ENCODE measurements at regions not wholly inside any gene's neighbourhood (a gene's known extent, or its start where the extent isn't known, plus 50 kb on each side); places are given as distances from the start of the nearest gene placed in this dataset.

GRCh38 chr4:164027805-164028204 is 533.3 kb downstream of the TMA16 start:
- no peaks in the 10 kb centered on the region for H3K27me3 ChIP-seq (replicated peaks; ENCODE audit: insufficient read depth)
- H3K36me3 ChIP-seq (ENCODE audit: low read depth) = no peaks in the 10 kb centered on the region
- no peak overlapping the region for H3K27ac ChIP-seq
- H3K4me2 ChIP-seq (ENCODE audit: unreplicated experiment) = no peak overlapping the region
- peaks cover 3% of the 10 kb centered on the region for H3K9me3 ChIP-seq (ENCODE audit: low read depth)
- in situ Hi-C loops (cut with MboI) = no loop called here
- H4K20me1 ChIP-seq (ENCODE audit: insufficient read depth) = no peaks in the 10 kb centered on the region
- H3K79me2 ChIP-seq (ENCODE audit: insufficient read depth) = no peaks in the 10 kb centered on the region
- no peak for DNase-seq
- WGBS, 2 experiments (ENCODE audit: low coverage in 1 of 2, low lambda C conversion rate in 2 of 2, missing lambda C conversion rate in 2 of 2) = 0 to 4% methylated on average over 1 of the region's 1 CpG
- H3K4me3 ChIP-seq = no peak overlapping the region
- H3F3A ChIP-seq (ENCODE audit: insufficient read depth) = no peaks in the 10 kb centered on the region
- H3K9ac ChIP-seq = no peak overlapping the region
- TF ChIP-seq EZH2 (IDR thresholded peaks at IDR 0.05; ENCODE audit: insufficient read depth, poor library complexity, severe bottlenecking) = no peak
- no peak overlapping the region for H2AFZ ChIP-seq
- H3K4me1 ChIP-seq (ENCODE audit: insufficient read depth) = no peaks in the 10 kb centered on the region
- no peaks in the 10 kb centered on the region for H3K9me2 ChIP-seq (ENCODE audit: insufficient read depth)

- H3K9me3 ChIP-seq (ENCODE audit: low read depth) = no peaks in the 10 kb centered on the region
- H3K27ac ChIP-seq = no peak overlapping the region
- H3K9ac ChIP-seq = no peak overlapping the region
- no peaks in the 10 kb centered on the region for H3K79me2 ChIP-seq (ENCODE audit: insufficient read depth)
- H3F3A ChIP-seq (ENCODE audit: insufficient read depth) = no peaks in the 10 kb centered on the region
- H3K9me2 ChIP-seq (ENCODE audit: insufficient read depth) = no peaks in the 10 kb centered on the region
- in situ Hi-C loops (cut with MboI) = no loop called here
- H3K36me3 ChIP-seq (ENCODE audit: low read depth) = no peaks in the 10 kb centered on the region
- no peak overlapping the region for H2AFZ ChIP-seq
- no peaks in the 10 kb centered on the region for H3K27me3 ChIP-seq (replicated peaks; ENCODE audit: insufficient read depth)
- no peak overlapping the region for H3K4me3 ChIP-seq
- TF ChIP-seq EZH2 (IDR thresholded peaks at IDR 0.05; ENCODE audit: insufficient read depth, poor library complexity, severe bottlenecking) (no peak), EZH2phosphoT487 (IDR thresholded peaks at IDR 0.05; ENCODE audit: insufficient read depth, low read depth) (no peak)
- no peak for DNase-seq
- no peak overlapping the region for H3K4me2 ChIP-seq (ENCODE audit: unreplicated experiment)
- no peaks in the 10 kb centered on the region for H3K4me1 ChIP-seq (ENCODE audit: insufficient read depth)
- 0% methylated on average over 1 of the region's 1 CpG for WGBS, 2 experiments (ENCODE audit: low coverage in 1 of 2, low lambda C conversion rate in 2 of 2, missing lambda C conversion rate in 2 of 2)
- H4K20me1 ChIP-seq (ENCODE audit: insufficient read depth) = no peaks in the 10 kb centered on the region
These were observed 545.0 kb downstream of the TMA16 start for GRCh38 chr4:164039482-164039881.

- no peak overlapping the region for H3K27ac ChIP-seq
- 19 to 22% methylated on average over 6 of the region's 6 CpGs for WGBS, 2 experiments (ENCODE audit: low coverage in 1 of 2, low lambda C conversion rate in 2 of 2, missing lambda C conversion rate in 2 of 2)
- no peak for DNase-seq
These were observed 562.1 kb downstream of the TMA16 start for GRCh38 chr4:164056426-164057142.

GRCh38 chr4:164058776-164059445 is 564.4 kb downstream of the TMA16 start:
- H3K4me1 ChIP-seq (ENCODE audit: insufficient read depth) = no peaks in the 10 kb centered on the region
- no peak overlapping the region for H3K4me2 ChIP-seq (ENCODE audit: unreplicated experiment)
- no peak overlapping the region for H2AFZ ChIP-seq
- no peak for DNase-seq
- no peak overlapping the region for H3K27ac ChIP-seq
- H3K9ac ChIP-seq = no peak overlapping the region
- H3K9me3 ChIP-seq (ENCODE audit: low read depth) = no peaks in the 10 kb centered on the region
- no peaks in the 10 kb centered on the region for H4K20me1 ChIP-seq (ENCODE audit: insufficient read depth)
- in situ Hi-C loops (cut with MboI) = no loop called here
- no peak for TF ChIP-seq EZH2phosphoT487 (IDR thresholded peaks at IDR 0.05; ENCODE audit: insufficient read depth, low read depth)
- no peak for TF ChIP-seq EZH2 (IDR thresholded peaks at IDR 0.05; ENCODE audit: insufficient read depth, poor library complexity, severe bottlenecking)
- no peaks in the 10 kb centered on the region for H3F3A ChIP-seq (ENCODE audit: insufficient read depth)
- H3K4me3 ChIP-seq = no peak overlapping the region
- WGBS, 2 experiments (ENCODE audit: low coverage in 1 of 2, low lambda C conversion rate in 2 of 2, missing lambda C conversion rate in 2 of 2) = 31 to 34% methylated on average over 5 of the region's 5 CpGs
- H3K9me2 ChIP-seq (ENCODE audit: insufficient read depth) = no peaks in the 10 kb centered on the region
- no peaks in the 10 kb centered on the region for H3K79me2 ChIP-seq (ENCODE audit: insufficient read depth)
- no peaks in the 10 kb centered on the region for H3K27me3 ChIP-seq (replicated peaks; ENCODE audit: insufficient read depth)
- H3K36me3 ChIP-seq (ENCODE audit: low read depth) = no peaks in the 10 kb centered on the region

More at GRCh38 chr4:164056426-164057142, 562.1 kb downstream of the TMA16 start:
- no peaks in the 10 kb centered on the region for H3K9me2 ChIP-seq (ENCODE audit: insufficient read depth)
- H4K20me1 ChIP-seq (ENCODE audit: insufficient read depth) = no peaks in the 10 kb centered on the region
- no peak for TF ChIP-seq EZH2 (IDR thresholded peaks at IDR 0.05; ENCODE audit: insufficient read depth, poor library complexity, severe bottlenecking)
- no peak for TF ChIP-seq EZH2phosphoT487 (IDR thresholded peaks at IDR 0.05; ENCODE audit: insufficient read depth, low read depth)
- no peaks in the 10 kb centered on the region for H3K27me3 ChIP-seq (replicated peaks; ENCODE audit: insufficient read depth)
- no peak overlapping the region for H3K4me2 ChIP-seq (ENCODE audit: unreplicated experiment)
- H3K79me2 ChIP-seq (ENCODE audit: insufficient read depth) = no peaks in the 10 kb centered on the region
- no peaks in the 10 kb centered on the region for H3F3A ChIP-seq (ENCODE audit: insufficient read depth)
- H3K9me3 ChIP-seq (ENCODE audit: low read depth) = no peaks in the 10 kb centered on the region
- in situ Hi-C loops (cut with MboI) = no loop called here
- H3K36me3 ChIP-seq (ENCODE audit: low read depth) = no peaks in the 10 kb centered on the region
- no peaks in the 10 kb centered on the region for H3K4me1 ChIP-seq (ENCODE audit: insufficient read depth)
- H3K9ac ChIP-seq = no peak overlapping the region
- no peak overlapping the region for H2AFZ ChIP-seq
- no peak overlapping the region for H3K4me3 ChIP-seq

Data from GM23248 (cell line).